HEK293T (cell line): ENCODE measurements at regions not wholly inside any gene's neighbourhood (a gene's known extent, or its start where the extent isn't known, plus 50 kb on each side); places are given as distances from the start of the nearest gene placed in this dataset.

Source experiments
- BHLHE40 ChIP-seq: fragments of 450-650 bp; IDR thresholded peaks from 2 replicates; pipeline ENCODE4 v1.6.1; 2016; ENCODE audit warnings: mild to moderate bottlenecking, moderate library complexity, borderline replicate concordance
- FOXA1 ChIP-seq: fragments of 450-650 bp; IDR thresholded peaks from 2 replicates; pipeline ENCODE4 v1.6.1; 2016; ENCODE audit warnings: mild to moderate bottlenecking
- FOXK2 ChIP-seq: fragments of 450-650 bp; IDR thresholded peaks from 2 replicates; pipeline ENCODE4 v1.6.1; 2016; ENCODE audit warnings: mild to moderate bottlenecking
- FOXM1 ChIP-seq: fragments of 450-650 bp; IDR thresholded peaks from 2 replicates; pipeline ENCODE4 v1.6.1; 2017; ENCODE audit warnings: mild to moderate bottlenecking, borderline replicate concordance
- L3MBTL2 ChIP-seq: fragments of 450-650 bp; conservative IDR thresholded peaks from 2 replicates; pipeline ENCODE4 v1.6.1; 2016; ENCODE audit warnings: mild to moderate bottlenecking
- LEF1 ChIP-seq: fragments of 450-650 bp; IDR thresholded peaks from 2 replicates; pipeline ENCODE4 v1.6.1; 2017; ENCODE audit warnings: mild to moderate bottlenecking, borderline replicate concordance
- NFRKB ChIP-seq: fragments of 450-650 bp; IDR thresholded peaks from 2 replicates; pipeline ENCODE4 v1.6.1; 2016; ENCODE audit warnings: mild to moderate bottlenecking, moderate library complexity
- SUZ12 ChIP-seq: fragments of 450-650 bp; IDR thresholded peaks from 2 replicates; pipeline ENCODE4 v1.6.1; 2016; ENCODE audit warnings: mild to moderate bottlenecking
- TARDBP ChIP-seq: fragments of 450-650 bp; IDR thresholded peaks from 2 replicates; pipeline ENCODE4 v1.6.1; 2016
- ZNF384 ChIP-seq: fragments of 450-650 bp; IDR thresholded peaks from 2 replicates; pipeline ENCODE4 v1.6.1; 2016
- TF ChIP-seq, protein P1 (sequence below): fragments of 450-650 bp; IDR thresholded peaks from 2 replicates; pipeline ENCODE4 v1.6.1; 2016

DNA sequence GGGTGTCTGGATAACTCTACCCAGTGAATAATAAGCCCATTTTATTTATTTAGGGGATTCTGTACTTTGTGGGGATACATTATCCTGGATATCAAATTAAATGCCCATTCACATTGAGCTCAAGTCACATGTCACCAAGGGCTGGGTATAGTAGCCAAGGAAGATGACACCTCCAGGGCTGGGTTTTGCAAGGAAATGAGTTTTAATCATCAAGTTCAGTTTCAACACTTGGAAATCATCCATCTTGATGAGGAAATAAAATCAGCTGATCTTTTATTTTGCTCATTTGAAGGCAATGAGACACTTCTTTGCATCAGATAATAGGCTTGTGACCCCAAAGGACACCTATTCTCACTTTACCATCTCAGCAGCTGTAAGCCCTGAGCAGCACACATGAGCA is 80.0 kb upstream of the TNR start:
- TF ChIP-seq ZNF384 (no peak), FOXM1 (no peak), NFRKB (no peak), BHLHE40 (no peak), SUZ12 (no peak), FOXK2 (no peak), L3MBTL2 (no peak), FOXA1 (no peak), TARDBP (no peak), LEF1 (no peak)
- TF ChIP-seq, protein P1, sequence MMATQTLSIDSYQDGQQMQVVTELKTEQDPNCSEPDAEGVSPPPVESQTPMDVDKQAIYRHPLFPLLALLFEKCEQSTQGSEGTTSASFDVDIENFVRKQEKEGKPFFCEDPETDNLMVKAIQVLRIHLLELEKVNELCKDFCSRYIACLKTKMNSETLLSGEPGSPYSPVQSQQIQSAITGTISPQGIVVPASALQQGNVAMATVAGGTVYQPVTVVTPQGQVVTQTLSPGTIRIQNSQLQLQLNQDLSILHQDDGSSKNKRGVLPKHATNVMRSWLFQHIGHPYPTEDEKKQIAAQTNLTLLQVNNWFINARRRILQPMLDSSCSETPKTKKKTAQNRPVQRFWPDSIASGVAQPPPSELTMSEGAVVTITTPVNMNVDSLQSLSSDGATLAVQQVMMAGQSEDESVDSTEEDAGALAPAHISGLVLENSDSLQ: no peak
